Naive thymus-derived CD4-positive, alpha-beta T cell (primary cell): ENCODE measurements at regions not wholly inside any gene's neighbourhood (a gene's known extent, or its start where the extent isn't known, plus 50 kb on each side); places are given as distances from the start of the nearest gene placed in this dataset.
"Not testable (repeated sequence)": the region's sequence is repeated elsewhere in the genome, so short reads cannot be mapped to it uniquely, and the experiment has no call there.

ENCODE experiments used
- ATAC-seq: fragments of 150-1000 bp; cut with Tn5 transposase; 2 replicates; pipeline ENCODE4 v1.10.0; 2021; ENCODE audit warnings: mild to moderate bottlenecking, moderate library complexity
- CTCF ChIA-PET: fragments of 350-600 bp; sonication (Branson Sonifier 250); formaldehyde crosslinking; loops from one replicate; lab custom pipeline; 2021; ENCODE audit warnings: antibody characterized with exemption; lab: Charles Lee
- POLR2A ChIA-PET: fragments of 350-600 bp; sonication (Branson Sonifier 250); formaldehyde crosslinking; loops from one replicate; lab custom pipeline; 2021; ENCODE audit warnings: antibody characterized with exemption, inconsistent platforms; lab: Charles Lee
- DNase-seq, 9 donors: peaks; one replicate each; pipeline versions ENCODE4 v3.0.0 to v3.0.0-alpha.2; 2020 to 2022; ENCODE audit warnings: mixed read lengths in 1 of 9
- H3K27ac ChIP-seq: one replicate; pipeline ENCODE4 v1.7.0; 2013; ENCODE audit warnings: mild to moderate bottlenecking, low read depth, low read length, moderate library complexity
- H3K27me3 ChIP-seq, 2 donors: one replicate each; pipeline ENCODE4 v1.7.0; 2013; ENCODE audit warnings: low read length in 2 of 2, mild to moderate bottlenecking in 2 of 2, moderate library complexity in 2 of 2; ENCODE audit not compliant: control insufficient read depth in 2 of 2, insufficient read depth in 2 of 2
- H3K36me3 ChIP-seq, 3 experiments: 1 replicate in 2 of 3; 2 replicates in 1 of 3; pipeline ENCODE4 v1.7.0; 2013; ENCODE audit warnings: low read length in 3 of 3, mild to moderate bottlenecking in 3 of 3, moderate library complexity in 1 of 3; ENCODE audit not compliant: insufficient read depth in 3 of 3, control insufficient read depth in 2 of 3
- H3K4me1 ChIP-seq, 2 donors: one replicate each; pipeline ENCODE4 v1.7.0; 2013; ENCODE audit warnings: low read length in 2 of 2, mild to moderate bottlenecking in 2 of 2, moderate library complexity in 1 of 2; ENCODE audit not compliant: control insufficient read depth in 2 of 2, insufficient read depth in 2 of 2
- H3K4me3 ChIP-seq: 2 replicates; pipeline ENCODE4 v1.7.0; 2013; ENCODE audit warnings: mild to moderate bottlenecking, low read length
- H3K9me3 ChIP-seq, 3 experiments: 1 replicate in 2 of 3; 2 replicates in 1 of 3; pipeline ENCODE4 v1.7.0; 2013; ENCODE audit warnings: low read length in 3 of 3; ENCODE audit not compliant: control insufficient read depth in 2 of 3
- H3K27ac Mint-ChIP-seq, 9 donors: one replicate each; pipeline ENCODE4 v1.8.0; 2020 to 2022; ENCODE audit warnings: mixed read lengths in 9 of 9, mild to moderate bottlenecking in 8 of 9, moderate library complexity in 5 of 9, inconsistent platforms in 2 of 9
- H3K27me3 Mint-ChIP-seq, 5 donors: one replicate each; pipeline ENCODE4 v1.8.0; 2021 to 2022; ENCODE audit warnings: mixed read lengths in 5 of 5, mild to moderate bottlenecking in 1 of 5
- H3K36me3 Mint-ChIP-seq, 5 donors: one replicate each; pipeline ENCODE4 v1.8.0; 2020 to 2022; ENCODE audit warnings: mixed read lengths in 5 of 5, mild to moderate bottlenecking in 3 of 5, inconsistent platforms in 1 of 5
- H3K4me1 Mint-ChIP-seq, 7 donors: one replicate each; pipeline ENCODE4 v1.8.0; 2020 to 2022; ENCODE audit warnings: mixed read lengths in 7 of 7, mild to moderate bottlenecking in 3 of 7, inconsistent platforms in 1 of 7
- H3K4me3 Mint-ChIP-seq, 10 donors: one replicate each; pipeline ENCODE4 v1.8.0; 2020 to 2022; ENCODE audit warnings: mild to moderate bottlenecking in 10 of 10, mixed read lengths in 10 of 10, moderate library complexity in 6 of 10, inconsistent platforms in 2 of 10
- H3K9me3 Mint-ChIP-seq, 11 donors: one replicate each; pipeline ENCODE4 v1.8.0; 2020 to 2022; ENCODE audit warnings: mixed read lengths in 11 of 11, mild to moderate bottlenecking in 4 of 11, inconsistent platforms in 1 of 11, moderate library complexity in 1 of 11
- intact Hi-C, 2 donors: fragments of 100-400 bp; cut with micrococcal nuclease; formaldehyde crosslinking; loops; one replicate each; pipeline ENCODE4 v1.15.1; 2023

DNA sequence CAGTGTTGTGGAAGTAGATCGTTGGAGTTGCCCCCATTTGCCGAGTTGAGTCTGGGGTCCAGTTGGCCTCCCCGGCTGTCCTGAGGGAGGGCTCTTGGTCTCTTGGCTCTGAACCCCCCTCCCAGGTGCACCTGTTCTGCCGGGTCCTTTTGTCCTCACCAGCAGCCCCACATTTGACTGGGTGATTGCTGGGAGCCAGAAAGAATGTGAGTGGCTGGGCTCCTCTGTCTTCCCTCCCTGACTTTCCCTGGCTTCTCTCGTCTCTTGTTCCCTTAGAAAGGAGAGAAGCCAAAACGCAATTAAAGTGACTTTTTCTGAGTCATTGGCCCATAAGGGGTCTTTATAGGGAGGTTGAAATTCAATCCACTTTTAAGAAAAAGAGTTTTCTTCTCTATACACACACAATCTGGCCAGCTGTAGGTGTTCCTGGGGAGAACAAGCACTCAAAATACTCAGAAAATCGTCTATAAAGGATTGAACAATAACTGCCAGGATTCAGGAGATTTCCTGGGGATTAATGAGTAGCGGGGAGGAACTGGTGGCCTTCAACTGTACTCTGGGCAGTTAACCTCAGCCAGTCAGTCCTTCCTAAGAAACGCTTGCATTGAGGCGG lies 131.0 kb downstream of the TMEM182 start:
- H3K27me3 Mint-ChIP-seq: peaks cover 4 to 5% (median 5%) of the 10 kb centered on the region in 5 donors
- Histone ChIP-seq H3K36me3 (no peaks in the 10 kb centered on the region), H3K27me3 (no peaks in the 10 kb centered on the region), H3K9me3 (no peaks in the 10 kb centered on the region), H3K27ac (no peak overlapping the region), H3K4me1 (no peaks in the 10 kb centered on the region), H3K4me3 (no peak overlapping the region)
- ChIA-PET CTCF (no interaction called here), POLR2A (no interaction called here)
- intact Hi-C loops: no loop called here
- no peak overlapping the region for H3K27ac Mint-ChIP-seq
- H3K9me3 Mint-ChIP-seq: peaks cover 0 to 11% (median 0%) of the 10 kb centered on the region in 11 donors
- no peaks in the 10 kb centered on the region for H3K4me1 Mint-ChIP-seq
- H3K36me3 Mint-ChIP-seq: no peaks in the 10 kb centered on the region
- DNase-seq (no peak), ATAC-seq (no peak)
- H3K4me3 Mint-ChIP-seq: no peak overlapping the region

DNA sequence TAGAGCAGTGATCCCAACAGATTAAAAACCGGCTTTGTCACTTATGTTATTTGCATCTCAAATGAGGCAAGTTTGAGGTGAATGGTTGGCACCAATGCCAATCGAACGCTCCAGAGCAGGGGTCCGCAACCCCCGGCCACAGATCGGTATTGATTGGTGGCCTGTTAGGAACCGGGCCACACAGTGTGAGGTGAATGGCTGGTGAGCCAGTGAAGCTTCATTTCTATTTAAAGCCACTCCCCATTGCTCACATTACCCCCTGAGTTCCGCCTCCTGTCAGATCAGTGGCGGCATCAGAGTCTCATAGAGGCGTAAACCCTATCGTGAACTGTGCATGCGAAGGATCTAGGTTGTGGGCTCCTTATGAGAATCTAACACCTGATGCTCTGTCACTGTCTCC lies 132.0 kb downstream of the TMEM182 start:
- CTCF ChIA-PET: no interaction called here
- Histone ChIP-seq H3K36me3 (no peaks in the 10 kb centered on the region), H3K27me3 (no peaks in the 10 kb centered on the region), H3K4me3 (no peak overlapping the region), H3K9me3 (no peaks in the 10 kb centered on the region), H3K4me1 (no peaks in the 10 kb centered on the region), H3K27ac (no peak overlapping the region)
- H3K4me1 Mint-ChIP-seq: no peaks in the 10 kb centered on the region
- no peak for ATAC-seq
- no peak for DNase-seq
- intact Hi-C loops: no loop called here
- H3K27me3 Mint-ChIP-seq: peaks cover 3 to 5% (median 5%) of the 10 kb centered on the region in 5 donors
- peaks cover 0 to 18% (median 4%) of the 10 kb centered on the region in 11 donors for H3K9me3 Mint-ChIP-seq
- no peak overlapping the region for H3K4me3 Mint-ChIP-seq
- POLR2A ChIA-PET: no interaction called here
- no peak overlapping the region for H3K27ac Mint-ChIP-seq
- no peaks in the 10 kb centered on the region for H3K36me3 Mint-ChIP-seq

DNA sequence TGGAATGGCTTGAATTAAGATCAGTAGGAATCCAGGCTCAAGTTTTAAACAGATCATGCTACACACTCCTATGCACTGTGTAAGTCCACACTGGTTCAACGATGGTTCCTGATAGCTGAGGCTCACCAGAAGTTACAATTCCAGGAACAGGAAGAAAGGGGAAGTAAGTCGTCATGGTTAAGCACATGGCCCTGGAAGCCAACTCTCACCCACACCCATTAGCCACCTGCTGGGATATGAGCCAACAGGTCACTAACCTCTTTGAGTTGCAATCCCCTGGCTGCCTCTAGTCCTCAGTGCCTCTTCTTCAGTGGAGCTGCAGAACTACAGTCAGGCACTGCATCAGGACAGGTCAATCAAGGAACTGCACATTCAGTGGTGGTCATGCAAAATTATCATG lies 133.5 kb downstream of the TMEM182 start:
- no peak overlapping the region for H3K4me3 ChIP-seq
- peaks cover 0 to 18% (median 2%) of the 10 kb centered on the region in 11 donors for H3K9me3 Mint-ChIP-seq
- POLR2A ChIA-PET: no interaction called here
- DNase-seq (no peak), ATAC-seq (no peak)
- no peaks in the 10 kb centered on the region for H3K36me3 ChIP-seq
- no peak overlapping the region for H3K4me3 Mint-ChIP-seq
- no peak overlapping the region for H3K27ac ChIP-seq
- no peaks in the 10 kb centered on the region for H3K9me3 ChIP-seq
- no peaks in the 10 kb centered on the region for H3K27me3 ChIP-seq
- H3K36me3 Mint-ChIP-seq: no peaks in the 10 kb centered on the region
- H3K4me1 Mint-ChIP-seq: no peaks in the 10 kb centered on the region
- CTCF ChIA-PET: no interaction called here
- no peaks in the 10 kb centered on the region for H3K27me3 Mint-ChIP-seq
- no peak overlapping the region for H3K27ac Mint-ChIP-seq
- no peaks in the 10 kb centered on the region for H3K4me1 ChIP-seq
- intact Hi-C loops: no loop called here

GRCh38 chr2:102909240-102909639 lies 147.4 kb downstream of the TMEM182 start:
- H3K36me3 Mint-ChIP-seq, H3K4me1 ChIP-seq, CTCF ChIA-PET, H3K27ac Mint-ChIP-seq, H3K27ac ChIP-seq, H3K4me1 Mint-ChIP-seq, DNase-seq, intact Hi-C loops, H3K27me3 ChIP-seq, POLR2A ChIA-PET, H3K9me3 ChIP-seq, H3K4me3 Mint-ChIP-seq, H3K4me3 ChIP-seq, ATAC-seq, H3K9me3 Mint-ChIP-seq, H3K36me3 ChIP-seq: not testable (repeated sequence)
- peaks cover 0 to 11% (median 0%) of the 10 kb centered on the region in 5 donors for H3K27me3 Mint-ChIP-seq

DNA sequence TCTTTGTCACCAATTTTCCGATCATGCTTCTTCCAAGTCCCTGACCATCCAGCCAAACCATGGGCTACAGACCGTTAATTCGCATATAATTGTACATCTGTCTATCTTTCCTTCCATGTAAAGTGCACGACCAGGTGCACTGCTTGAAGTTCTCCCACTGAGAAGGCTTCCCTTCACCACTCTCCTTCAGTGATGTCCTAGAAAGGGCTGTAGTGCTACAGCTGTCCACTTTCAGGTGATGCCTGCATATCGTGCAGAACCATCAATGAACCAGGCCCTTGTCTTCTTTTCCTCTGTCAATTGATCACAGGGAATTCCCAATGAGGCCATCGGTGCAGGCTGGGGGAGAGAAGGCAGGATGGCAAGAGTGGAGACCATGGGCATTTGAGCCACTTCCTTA lies 148.9 kb downstream of the TMEM182 start:
- Mint-ChIP-seq H3K27ac (no peak overlapping the region), H3K27me3 (peaks cover 0 to 11% (median 0%) of the 10 kb centered on the region in 5 donors), H3K9me3 (peaks cover 0 to 3% (median under 1%) of the 10 kb centered on the region in 11 donors), H3K4me1 (no peaks in the 10 kb centered on the region), H3K36me3 (no peaks in the 10 kb centered on the region), H3K4me3 (no peak overlapping the region)
- Histone ChIP-seq H3K27me3 (no peaks in the 10 kb centered on the region), H3K27ac (no peak overlapping the region), H3K9me3 (no peaks in the 10 kb centered on the region), H3K4me1 (no peaks in the 10 kb centered on the region), H3K4me3 (no peak overlapping the region), H3K36me3 (no peaks in the 10 kb centered on the region)
- ChIA-PET POLR2A (no interaction called here), CTCF (no interaction called here)
- no peak for DNase-seq
- intact Hi-C loops: no loop called here
- no peak for ATAC-seq

DNA sequence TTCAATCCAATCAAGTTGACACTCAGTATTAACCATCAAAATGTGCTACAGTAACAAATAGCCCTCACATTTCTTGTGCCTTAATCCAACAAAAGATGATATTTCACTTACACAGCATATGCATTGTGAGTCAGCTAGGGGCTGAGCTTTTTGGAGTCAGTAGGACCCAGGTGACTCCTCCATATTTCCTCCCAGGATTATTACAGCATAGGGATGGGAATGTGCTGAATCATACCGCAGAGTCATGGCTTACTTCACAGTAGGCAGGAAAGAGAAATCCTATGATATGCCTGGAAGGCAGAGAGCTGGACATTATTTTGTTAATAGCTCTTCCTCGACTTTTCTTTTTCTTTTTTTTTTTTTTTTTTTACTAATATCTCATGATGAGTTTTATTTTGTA lies 153.3 kb downstream of the TMEM182 start:
- H3K4me3 ChIP-seq: no peak overlapping the region
- peaks cover 0 to 7% (median 0%) of the 10 kb centered on the region in 3 experiments for H3K9me3 ChIP-seq
- no peaks in the 10 kb centered on the region for H3K36me3 ChIP-seq
- DNase-seq (no peak), ATAC-seq (no peak)
- Mint-ChIP-seq H3K27ac (no peak overlapping the region), H3K4me1 (no peaks in the 10 kb centered on the region), H3K36me3 (peaks cover 0 to 5% (median 0%) of the 10 kb centered on the region in 5 donors), H3K9me3 (peaks cover 0 to 26% (median 16%) of the 10 kb centered on the region in 11 donors), H3K27me3 (peaks cover 0 to 5% (median 0%) of the 10 kb centered on the region in 5 donors), H3K4me3 (no peak overlapping the region)
- no peak overlapping the region for H3K27ac ChIP-seq
- CTCF ChIA-PET: no interaction called here
- intact Hi-C loops: no loop called here
- POLR2A ChIA-PET: no interaction called here
- no peaks in the 10 kb centered on the region for H3K27me3 ChIP-seq
- H3K4me1 ChIP-seq: no peaks in the 10 kb centered on the region

GRCh38 chr2:102922321-102922720 lies 160.5 kb downstream of the TMEM182 start:
- H3K4me1 Mint-ChIP-seq: no peaks in the 10 kb centered on the region
- ATAC-seq (no peak), DNase-seq (no peak)
- no peaks in the 10 kb centered on the region for H3K36me3 ChIP-seq
- no peaks in the 10 kb centered on the region for H3K27me3 ChIP-seq
- no peak overlapping the region for H3K4me3 Mint-ChIP-seq
- no peaks in the 10 kb centered on the region for H3K9me3 ChIP-seq
- ChIA-PET CTCF (no interaction called here), POLR2A (no interaction called here)
- no peak overlapping the region for H3K4me3 ChIP-seq
- H3K27me3 Mint-ChIP-seq: no peaks in the 10 kb centered on the region
- intact Hi-C loops: no loop called here
- peaks cover 0 to 14% (median 8%) of the 10 kb centered on the region in 11 donors for H3K9me3 Mint-ChIP-seq
- H3K4me1 ChIP-seq: no peaks in the 10 kb centered on the region
- H3K36me3 Mint-ChIP-seq: peaks cover 0 to 5% (median 0%) of the 10 kb centered on the region in 5 donors
- no peak overlapping the region for H3K27ac Mint-ChIP-seq
- no peak overlapping the region for H3K27ac ChIP-seq
